ENCODE measurements at regions not wholly inside any gene's neighbourhood (a gene's known extent, or its start where the extent isn't known, plus 50 kb on each side); places are given as distances from the start of the nearest gene placed in this dataset.

GRCh38 chr21:24096651-24097050, 1510.6 kb downstream of the MRPL39 start:
- H3K4me3 ChIP-seq, result no peak overlapping the region
- no peak for TF ChIP-seq ZSCAN20 (CRISPR knock-in tag; IDR thresholded peaks at IDR 0.05)
- TF ChIP-seq HES2 (IDR thresholded peaks at IDR 0.05), result no peak
- FAIRE-seq, result no peak
- 0% methylated on average over 1 of the region's 1 CpG for WGBS (ENCODE audit: missing lambda C conversion rate)
- H3K4me1 ChIP-seq, result no peaks in the 10 kb centered on the region
- H3K27ac ChIP-seq, result no peak overlapping the region
- no peaks in the 10 kb centered on the region for H3K9me3 ChIP-seq
- H3K4me2 ChIP-seq, result no peak overlapping the region
- no peak for DNase-seq (ENCODE audit: low read depth in 1 of 2, low spot score in 1 of 2)
- ChIA-PET CTCF (no interaction called here), POLR2A (no interaction called here)
- no peak for ATAC-seq

- TF ChIP-seq BCL3 (IDR thresholded peaks at IDR 0.05), result no peak
- TF ChIP-seq HOXB13 (CRISPR knock-in tag; IDR thresholded peaks at IDR 0.05; ENCODE audit: low read depth), result no peak
- TF ChIP-seq ELK1 (IDR thresholded peaks at IDR 0.05; ENCODE audit: low read depth, low read length), result no peak
- no peak for TF ChIP-seq HES2 (IDR thresholded peaks at IDR 0.05)
- TF ChIP-seq FOSL2 (IDR thresholded peaks at IDR 0.05), result no peak
- TF ChIP-seq FOSL2 (CRISPR knock-in tag; IDR thresholded peaks at IDR 0.05), result no peak
- TF ChIP-seq MAZ (IDR thresholded peaks at IDR 0.05; ENCODE audit: borderline replicate concordance, low read depth, low read length), result no peak
- TF ChIP-seq REST (IDR thresholded peaks at IDR 0.05), result no peak
- TF ChIP-seq NR3C1 (IDR thresholded peaks at IDR 0.05), result no peak
- no peak for TF ChIP-seq HOXB5 (CRISPR knock-in tag; IDR thresholded peaks at IDR 0.05)
- no peak for TF ChIP-seq ATOH8 (CRISPR knock-in tag; IDR thresholded peaks at IDR 0.05; ENCODE audit: low read depth)
- no peak for TF ChIP-seq ZFP36 (IDR thresholded peaks at IDR 0.05; ENCODE audit: borderline replicate concordance, partially characterized antibody)
- TF ChIP-seq JUN (IDR thresholded peaks at IDR 0.05), result no peak
- no peak for TF ChIP-seq USF2 (IDR thresholded peaks at IDR 0.05)
- TF ChIP-seq SMC3 (IDR thresholded peaks at IDR 0.05), result no peak
- no peaks in the 10 kb centered on the region for H3K4me1 ChIP-seq
- H3K4me2 ChIP-seq, result no peak overlapping the region
- no peak overlapping the region for H3K27ac ChIP-seq
- ATAC-seq (no peak), FAIRE-seq (no peak), DNase-seq (ENCODE audit: low read depth in 1 of 2, low spot score in 1 of 2) (no peak)
- ChIA-PET POLR2A (no interaction called here), CTCF (no interaction called here)
- no peak overlapping the region for H3K4me3 ChIP-seq
- H3K9me3 ChIP-seq, result no peaks in the 10 kb centered on the region
Observed at GRCh38 chr21:24093032-24093431, 1514.2 kb downstream of the MRPL39 start.

Data from A549 (cell line).